ENCODE measurements at regions not wholly inside any gene's neighbourhood (a gene's known extent, or its start where the extent isn't known, plus 50 kb on each side); places are given as distances from the start of the nearest gene placed in this dataset.

DNA sequence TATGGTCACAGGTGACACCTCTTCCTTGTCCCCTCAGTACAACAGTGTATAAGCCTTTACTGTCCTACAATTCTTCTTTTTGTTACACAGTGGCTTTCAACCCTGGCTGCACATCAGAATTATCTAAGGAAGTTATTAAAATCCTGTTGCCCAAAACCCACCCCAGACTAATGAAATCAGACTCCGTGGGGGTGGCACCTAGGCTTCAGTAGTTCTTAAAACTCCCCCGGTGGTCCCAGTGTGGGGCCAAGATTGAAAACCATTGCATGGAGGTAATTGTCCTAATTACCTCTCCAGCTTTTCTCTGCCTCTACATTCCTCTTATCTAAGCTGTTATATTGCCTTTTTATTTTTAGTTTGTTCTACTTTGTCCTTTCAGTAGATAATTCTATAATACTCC lies 172.8 kb downstream of the DAD1 start:
- no peak for DNase-seq (ENCODE audit: low spot score)
- 66% methylated on average over 2 of the region's 2 CpGs for WGBS

DNA sequence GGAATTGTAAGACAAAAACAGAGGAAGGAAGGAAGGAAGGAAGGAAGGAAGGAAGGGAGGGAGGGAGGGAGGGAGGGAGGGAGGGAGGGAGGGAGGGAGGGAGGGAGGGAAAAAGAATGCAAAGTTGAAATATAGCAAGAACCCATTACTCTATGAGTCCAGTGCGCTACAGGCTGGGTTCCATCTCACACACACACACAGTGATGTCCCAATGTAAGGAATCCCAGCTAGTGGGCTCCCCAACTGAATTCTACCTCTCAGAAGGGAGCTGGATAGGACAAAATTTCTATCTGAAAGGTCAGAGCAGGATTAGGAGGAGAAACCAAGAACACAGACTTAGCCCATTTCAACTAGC lies 173.4 kb downstream of the DAD1 start:
- 91% methylated on average over 1 of the region's 1 CpG for WGBS
- no peaks in the 10 kb centered on the region for H3K36me3 ChIP-seq (ENCODE audit: control insufficient read depth in 4 of 4, insufficient read depth in 3 of 4, low read depth in 1 of 4, low read length in 3 of 4)
- no peak for DNase-seq (ENCODE audit: low spot score)

More for the DNA sequence above, 172.8 kb downstream of the DAD1 start:
- no peaks in the 10 kb centered on the region for H3K36me3 ChIP-seq (ENCODE audit: control insufficient read depth in 4 of 4, insufficient read depth in 3 of 4, low read depth in 1 of 4, low read length in 3 of 4)
- TF ChIP-seq JUND (IDR thresholded peaks at IDR 0.05): no peak
- TF ChIP-seq YY1 (IDR thresholded peaks at IDR 0.05): no peak
- no peak for TF ChIP-seq HNF4A (conservative IDR thresholded peaks at IDR 0.05)
- TF ChIP-seq NR2F2 (IDR thresholded peaks at IDR 0.05): no peak
- no peak for TF ChIP-seq EGR1 (IDR thresholded peaks at IDR 0.05; ENCODE audit: low read depth in 2 of 2)
- TF ChIP-seq HNF4G (IDR thresholded peaks at IDR 0.05): no peak
- no peak for TF ChIP-seq FOXA1 (IDR thresholded peaks at IDR 0.05)
- peaks cover 0 to 2% (median 0%) of the 10 kb centered on the region in 4 donors for H3K27me3 ChIP-seq (ENCODE audit: control insufficient read depth in 4 of 4, insufficient read depth in 4 of 4, low read length in 3 of 4)
- no peaks in the 10 kb centered on the region for H3K4me1 ChIP-seq (ENCODE audit: control insufficient read depth in 4 of 4, insufficient read depth in 4 of 4, low read length in 3 of 4)
- no peak overlapping the region for H3K9ac ChIP-seq (ENCODE audit: low read depth in 1 of 2, low read length in 2 of 2)
- H3K9me3 ChIP-seq (ENCODE audit: control insufficient read depth in 4 of 4, low read length in 3 of 4): no peaks in the 10 kb centered on the region
- no peak overlapping the region for H3K27ac ChIP-seq (ENCODE audit: low read depth in 1 of 2, low read length in 2 of 2)
- H3K4me3 ChIP-seq (ENCODE audit: low read depth in 1 of 3, low read length in 3 of 3): no peak overlapping the region

More for the DNA sequence above, 173.4 kb downstream of the DAD1 start:
- Histone ChIP-seq H3K27me3 (ENCODE audit: control insufficient read depth in 4 of 4, insufficient read depth in 4 of 4, low read length in 3 of 4) (peaks cover 0 to 2% (median 0%) of the 10 kb centered on the region in 4 donors), H3K9ac (ENCODE audit: low read depth in 1 of 2, low read length in 2 of 2) (no peak overlapping the region), H3K4me1 (ENCODE audit: control insufficient read depth in 4 of 4, insufficient read depth in 4 of 4, low read length in 3 of 4) (no peaks in the 10 kb centered on the region), H3K4me3 (ENCODE audit: low read depth in 1 of 3, low read length in 3 of 3) (no peak overlapping the region), H3K9me3 (ENCODE audit: control insufficient read depth in 4 of 4, low read length in 3 of 4) (no peaks in the 10 kb centered on the region), H3K27ac (ENCODE audit: low read depth in 1 of 2, low read length in 2 of 2) (no peak overlapping the region)
- TF ChIP-seq JUND (IDR thresholded peaks at IDR 0.05) (no peak), FOXA1 (IDR thresholded peaks at IDR 0.05) (no peak), RXRA (IDR thresholded peaks at IDR 0.05) (no peak), NR2F2 (IDR thresholded peaks at IDR 0.05) (no peak), EGR1 (IDR thresholded peaks at IDR 0.05; ENCODE audit: low read depth in 2 of 2) (no peak), HNF4G (IDR thresholded peaks at IDR 0.05) (no peak), YY1 (IDR thresholded peaks at IDR 0.05) (no peak), RAD21 (IDR thresholded peaks at IDR 0.05) (no peak), GABPA (IDR thresholded peaks at IDR 0.05 in 1 of 2, conservative IDR thresholded peaks at IDR 0.05 in 1 of 2) (no peak), TAF1 (conservative IDR thresholded peaks at IDR 0.05) (no peak), FOXA2 (IDR thresholded peaks at IDR 0.05) (no peak)
- TF ChIP-seq, protein P1, sequence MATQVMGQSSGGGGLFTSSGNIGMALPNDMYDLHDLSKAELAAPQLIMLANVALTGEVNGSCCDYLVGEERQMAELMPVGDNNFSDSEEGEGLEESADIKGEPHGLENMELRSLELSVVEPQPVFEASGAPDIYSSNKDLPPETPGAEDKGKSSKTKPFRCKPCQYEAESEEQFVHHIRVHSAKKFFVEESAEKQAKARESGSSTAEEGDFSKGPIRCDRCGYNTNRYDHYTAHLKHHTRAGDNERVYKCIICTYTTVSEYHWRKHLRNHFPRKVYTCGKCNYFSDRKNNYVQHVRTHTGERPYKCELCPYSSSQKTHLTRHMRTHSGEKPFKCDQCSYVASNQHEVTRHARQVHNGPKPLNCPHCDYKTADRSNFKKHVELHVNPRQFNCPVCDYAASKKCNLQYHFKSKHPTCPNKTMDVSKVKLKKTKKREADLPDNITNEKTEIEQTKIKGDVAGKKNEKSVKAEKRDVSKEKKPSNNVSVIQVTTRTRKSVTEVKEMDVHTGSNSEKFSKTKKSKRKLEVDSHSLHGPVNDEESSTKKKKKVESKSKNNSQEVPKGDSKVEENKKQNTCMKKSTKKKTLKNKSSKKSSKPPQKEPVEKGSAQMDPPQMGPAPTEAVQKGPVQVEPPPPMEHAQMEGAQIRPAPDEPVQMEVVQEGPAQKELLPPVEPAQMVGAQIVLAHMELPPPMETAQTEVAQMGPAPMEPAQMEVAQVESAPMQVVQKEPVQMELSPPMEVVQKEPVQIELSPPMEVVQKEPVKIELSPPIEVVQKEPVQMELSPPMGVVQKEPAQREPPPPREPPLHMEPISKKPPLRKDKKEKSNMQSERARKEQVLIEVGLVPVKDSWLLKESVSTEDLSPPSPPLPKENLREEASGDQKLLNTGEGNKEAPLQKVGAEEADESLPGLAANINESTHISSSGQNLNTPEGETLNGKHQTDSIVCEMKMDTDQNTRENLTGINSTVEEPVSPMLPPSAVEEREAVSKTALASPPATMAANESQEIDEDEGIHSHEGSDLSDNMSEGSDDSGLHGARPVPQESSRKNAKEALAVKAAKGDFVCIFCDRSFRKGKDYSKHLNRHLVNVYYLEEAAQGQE (IDR thresholded peaks at IDR 0.05): no peak
- TF ChIP-seq, protein P2, sequence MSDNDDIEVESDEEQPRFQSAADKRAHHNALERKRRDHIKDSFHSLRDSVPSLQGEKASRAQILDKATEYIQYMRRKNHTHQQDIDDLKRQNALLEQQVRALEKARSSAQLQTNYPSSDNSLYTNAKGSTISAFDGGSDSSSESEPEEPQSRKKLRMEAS (IDR thresholded peaks at IDR 0.05): no peak
- TF ChIP-seq, protein P3, sequence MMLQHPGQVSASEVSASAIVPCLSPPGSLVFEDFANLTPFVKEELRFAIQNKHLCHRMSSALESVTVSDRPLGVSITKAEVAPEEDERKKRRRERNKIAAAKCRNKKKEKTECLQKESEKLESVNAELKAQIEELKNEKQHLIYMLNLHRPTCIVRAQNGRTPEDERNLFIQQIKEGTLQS (IDR thresholded peaks at IDR 0.05): no peak

Data from liver (tissue), 7 donors.